ENCODE measurements at regions not wholly inside any gene's neighbourhood (a gene's known extent, or its start where the extent isn't known, plus 50 kb on each side); places are given as distances from the start of the nearest gene placed in this dataset.

DNA sequence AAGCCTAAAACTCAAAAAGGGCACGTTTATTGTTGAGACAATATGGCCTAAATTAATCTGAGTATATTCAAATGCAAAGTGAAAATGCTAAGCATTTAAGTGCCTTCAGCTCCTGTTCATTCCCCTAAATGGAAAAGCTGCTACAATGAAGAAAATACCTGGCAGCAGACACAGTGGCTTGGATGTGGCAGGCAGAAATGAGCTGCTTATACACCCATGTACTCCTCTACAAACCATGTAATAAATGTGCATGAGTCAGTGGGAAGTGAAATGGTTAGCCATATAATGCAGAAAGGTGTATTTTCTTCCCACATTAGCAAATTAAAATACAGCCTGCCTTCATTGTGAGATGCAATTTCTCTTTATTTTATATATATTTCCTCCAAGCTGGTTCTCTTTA lies 859.2 kb upstream of the SEMA6A start:
- no peak overlapping the region for H3K4me3 Mint-ChIP-seq
- H3K27ac Mint-ChIP-seq = no peak overlapping the region
- H3K27me3 Mint-ChIP-seq (ENCODE audit: low read depth) = no peaks in the 10 kb centered on the region
- no peaks in the 10 kb centered on the region for H3K4me1 Mint-ChIP-seq (ENCODE audit: low read depth)
- no peaks in the 10 kb centered on the region for H3K9me3 Mint-ChIP-seq
- no peaks in the 10 kb centered on the region for H3K36me3 Mint-ChIP-seq (ENCODE audit: low read depth)

GRCh38 chr5:117431091-117431490 lies 856.5 kb upstream of the SEMA6A start:
- H3K4me3 Mint-ChIP-seq = no peak overlapping the region
- H3K36me3 Mint-ChIP-seq (ENCODE audit: low read depth) = no peaks in the 10 kb centered on the region
- H3K4me1 Mint-ChIP-seq (ENCODE audit: low read depth) = no peaks in the 10 kb centered on the region
- no peaks in the 10 kb centered on the region for H3K27me3 Mint-ChIP-seq (ENCODE audit: low read depth)
- no peaks in the 10 kb centered on the region for H3K9me3 Mint-ChIP-seq
- no peak overlapping the region for H3K27ac Mint-ChIP-seq

- H3K27ac Mint-ChIP-seq = no peak overlapping the region
- H3K36me3 Mint-ChIP-seq (ENCODE audit: low read depth) = no peaks in the 10 kb centered on the region
- no peaks in the 10 kb centered on the region for H3K4me1 Mint-ChIP-seq (ENCODE audit: low read depth)
- no peaks in the 10 kb centered on the region for H3K27me3 Mint-ChIP-seq (ENCODE audit: low read depth)
- H3K9me3 Mint-ChIP-seq = peaks cover 9% of the 10 kb centered on the region
- H3K4me3 Mint-ChIP-seq = no peak overlapping the region
Observed at GRCh38 chr5:117425163-117425562, 850.5 kb upstream of the SEMA6A start.

DNA sequence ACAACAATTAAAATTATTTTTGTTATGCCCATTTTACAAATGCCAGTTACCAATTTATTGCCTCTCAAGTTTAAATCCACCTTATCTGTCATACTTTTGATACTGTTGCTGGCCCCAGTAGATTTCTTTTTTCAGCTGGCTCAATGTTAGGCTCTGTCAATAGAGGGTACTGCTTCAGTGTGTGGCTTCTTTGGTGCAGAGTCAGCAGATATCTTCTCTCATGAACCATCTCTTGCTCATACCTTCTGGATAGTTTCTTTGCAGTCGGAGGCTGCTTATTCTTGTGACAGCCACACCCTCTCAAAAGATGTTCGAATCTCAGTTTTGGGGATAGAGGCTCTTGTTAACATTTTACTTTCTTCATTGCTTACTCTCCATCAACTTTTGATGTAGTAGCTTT lies 849.9 kb upstream of the SEMA6A start:
- Mint-ChIP-seq H3K4me3 (no peak overlapping the region), H3K9me3 (peaks cover 9% of the 10 kb centered on the region), H3K36me3 (ENCODE audit: low read depth) (no peaks in the 10 kb centered on the region), H3K27me3 (ENCODE audit: low read depth) (no peaks in the 10 kb centered on the region), H3K4me1 (ENCODE audit: low read depth) (no peaks in the 10 kb centered on the region), H3K27ac (no peak overlapping the region)

GRCh38 chr5:117417501-117417900 lies 842.9 kb upstream of the SEMA6A start:
- H3K27ac Mint-ChIP-seq = no peak overlapping the region
- no peak overlapping the region for H3K4me3 Mint-ChIP-seq
- H3K9me3 Mint-ChIP-seq = peaks cover 6% of the 10 kb centered on the region
- H3K27me3 Mint-ChIP-seq (ENCODE audit: low read depth) = no peaks in the 10 kb centered on the region
- H3K4me1 Mint-ChIP-seq (ENCODE audit: low read depth) = no peaks in the 10 kb centered on the region
- H3K36me3 Mint-ChIP-seq (ENCODE audit: low read depth) = no peaks in the 10 kb centered on the region

DNA sequence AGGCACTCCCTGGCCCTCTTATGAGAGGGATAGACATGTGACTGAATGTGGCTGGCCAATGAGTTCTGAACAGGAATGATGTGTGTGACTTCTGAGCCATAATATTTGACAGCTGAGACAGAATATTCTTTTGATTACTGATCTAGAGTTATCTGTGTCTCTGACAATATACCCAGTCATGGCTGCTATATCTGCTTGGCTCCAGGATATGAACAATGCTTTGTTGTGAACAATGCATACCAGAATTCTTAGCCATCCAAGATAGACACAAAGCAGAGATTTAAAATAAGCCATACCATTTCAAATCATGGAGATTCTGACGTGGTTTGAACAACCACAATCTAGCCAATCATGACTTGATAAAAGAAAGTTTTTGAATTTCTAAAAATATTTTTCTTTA lies 840.3 kb upstream of the SEMA6A start:
- Mint-ChIP-seq H3K27ac (no peak overlapping the region), H3K36me3 (ENCODE audit: low read depth) (no peaks in the 10 kb centered on the region), H3K9me3 (no peaks in the 10 kb centered on the region), H3K4me3 (no peak overlapping the region), H3K4me1 (ENCODE audit: low read depth) (no peaks in the 10 kb centered on the region), H3K27me3 (ENCODE audit: low read depth) (no peaks in the 10 kb centered on the region)

DNA sequence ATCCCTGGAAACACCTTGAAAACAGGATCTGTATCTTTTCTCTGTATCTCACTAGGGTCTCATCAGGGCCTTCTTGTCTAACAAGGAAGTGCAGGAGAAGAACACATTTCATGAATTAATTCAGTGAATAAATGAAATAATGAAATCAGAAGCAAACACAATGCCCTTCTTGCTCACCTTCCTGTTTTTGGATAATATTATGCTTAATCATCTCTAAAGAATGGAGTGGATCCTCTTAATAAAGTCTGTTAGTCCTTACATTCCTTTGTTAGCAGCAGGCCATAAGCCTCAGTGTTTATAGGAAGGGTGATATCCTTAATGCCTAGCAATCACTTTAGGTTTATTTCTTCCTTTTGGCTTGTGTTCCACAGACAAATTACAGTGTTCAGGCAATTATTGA lies 837.1 kb upstream of the SEMA6A start:
- H3K36me3 Mint-ChIP-seq (ENCODE audit: low read depth) = no peaks in the 10 kb centered on the region
- no peak overlapping the region for H3K4me3 Mint-ChIP-seq
- no peaks in the 10 kb centered on the region for H3K27me3 Mint-ChIP-seq (ENCODE audit: low read depth)
- H3K4me1 Mint-ChIP-seq (ENCODE audit: low read depth) = no peaks in the 10 kb centered on the region
- H3K9me3 Mint-ChIP-seq = peaks cover 3% of the 10 kb centered on the region
- H3K27ac Mint-ChIP-seq = no peak overlapping the region

DNA sequence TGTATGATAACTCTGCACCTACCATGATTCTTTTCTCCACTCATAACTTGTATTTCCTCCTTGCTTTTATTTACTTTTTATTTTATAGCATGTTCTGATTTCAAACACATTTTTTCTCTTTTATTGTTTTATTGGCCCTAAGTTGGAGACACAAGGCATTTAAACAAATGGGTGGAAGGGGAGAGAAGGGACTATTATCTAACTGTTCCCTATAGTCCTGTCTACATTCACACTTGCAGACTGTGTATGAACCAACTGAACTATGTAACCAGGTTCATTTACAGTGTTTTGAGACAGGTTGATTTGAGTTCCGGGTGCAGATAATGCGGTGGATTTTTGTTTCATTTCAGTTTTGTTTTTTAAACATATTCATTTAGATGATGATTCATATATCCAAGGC lies 830.6 kb upstream of the SEMA6A start:
- peaks cover 3% of the 10 kb centered on the region for H3K9me3 Mint-ChIP-seq
- H3K4me3 Mint-ChIP-seq = no peak overlapping the region
- no peaks in the 10 kb centered on the region for H3K27me3 Mint-ChIP-seq (ENCODE audit: low read depth)
- H3K36me3 Mint-ChIP-seq (ENCODE audit: low read depth) = no peaks in the 10 kb centered on the region
- H3K4me1 Mint-ChIP-seq (ENCODE audit: low read depth) = no peaks in the 10 kb centered on the region
- H3K27ac Mint-ChIP-seq = no peak overlapping the region

DNA sequence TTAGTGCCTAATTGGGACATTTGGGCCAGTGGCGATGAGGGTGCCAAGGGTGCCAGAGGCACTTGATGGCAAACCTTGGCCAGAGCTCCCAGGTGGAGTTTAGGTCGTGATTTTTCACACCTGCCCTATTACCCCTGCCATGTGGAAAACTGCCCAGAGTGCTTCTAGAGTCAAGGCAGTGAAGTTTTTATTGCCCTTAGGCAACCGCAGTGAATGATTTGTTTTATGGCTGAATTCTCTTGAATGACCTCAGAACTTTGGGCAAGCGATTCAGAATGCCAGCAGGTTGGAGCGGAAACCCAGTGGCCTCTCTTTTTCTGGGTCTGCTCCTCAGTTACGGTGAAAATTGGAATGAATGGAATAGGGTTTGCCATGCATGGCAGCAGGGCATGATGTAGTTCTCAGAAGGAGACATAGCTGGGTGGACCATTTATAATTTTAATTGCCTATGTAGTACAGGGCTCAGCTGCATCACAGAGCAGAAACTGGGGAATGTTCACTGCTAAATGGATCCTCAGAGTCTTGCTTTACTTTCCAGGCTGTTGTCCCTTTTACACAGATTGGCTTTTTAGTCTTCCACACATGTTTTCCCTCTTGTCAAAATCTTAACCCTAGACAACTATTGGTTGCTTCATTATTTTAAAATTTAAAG lies 820.0 kb upstream of the SEMA6A start:
- H3K27me3 Mint-ChIP-seq (ENCODE audit: low read depth) = no peaks in the 10 kb centered on the region
- H3K27ac Mint-ChIP-seq = no peak overlapping the region
- no peaks in the 10 kb centered on the region for H3K36me3 Mint-ChIP-seq (ENCODE audit: low read depth)
- no peaks in the 10 kb centered on the region for H3K9me3 Mint-ChIP-seq
- H3K4me3 Mint-ChIP-seq = no peak overlapping the region
- no peaks in the 10 kb centered on the region for H3K4me1 Mint-ChIP-seq (ENCODE audit: low read depth)

DNA sequence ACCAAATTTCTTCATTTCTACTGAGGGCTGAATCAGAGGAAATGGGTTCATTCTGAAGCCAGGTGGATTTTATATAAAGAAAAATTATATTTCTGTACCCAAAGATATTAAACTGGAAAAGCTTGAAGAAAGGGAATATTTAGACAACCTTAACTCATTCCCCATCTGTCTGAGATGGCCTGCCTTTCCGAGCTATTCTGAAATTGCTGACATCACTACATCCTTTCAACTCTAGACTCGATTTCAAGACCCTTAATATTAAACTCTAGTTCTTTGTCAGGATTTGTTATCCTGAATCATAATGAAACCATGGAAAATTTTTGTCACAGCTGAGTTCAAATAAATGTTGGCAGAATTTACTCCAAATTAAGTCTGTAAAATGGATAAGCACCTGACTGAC lies 818.5 kb upstream of the SEMA6A start:
- no peaks in the 10 kb centered on the region for H3K4me1 Mint-ChIP-seq (ENCODE audit: low read depth)
- no peak overlapping the region for H3K4me3 Mint-ChIP-seq
- H3K27me3 Mint-ChIP-seq (ENCODE audit: low read depth) = no peaks in the 10 kb centered on the region
- no peaks in the 10 kb centered on the region for H3K9me3 Mint-ChIP-seq
- H3K27ac Mint-ChIP-seq = no peak overlapping the region
- H3K36me3 Mint-ChIP-seq (ENCODE audit: low read depth) = no peaks in the 10 kb centered on the region

DNA sequence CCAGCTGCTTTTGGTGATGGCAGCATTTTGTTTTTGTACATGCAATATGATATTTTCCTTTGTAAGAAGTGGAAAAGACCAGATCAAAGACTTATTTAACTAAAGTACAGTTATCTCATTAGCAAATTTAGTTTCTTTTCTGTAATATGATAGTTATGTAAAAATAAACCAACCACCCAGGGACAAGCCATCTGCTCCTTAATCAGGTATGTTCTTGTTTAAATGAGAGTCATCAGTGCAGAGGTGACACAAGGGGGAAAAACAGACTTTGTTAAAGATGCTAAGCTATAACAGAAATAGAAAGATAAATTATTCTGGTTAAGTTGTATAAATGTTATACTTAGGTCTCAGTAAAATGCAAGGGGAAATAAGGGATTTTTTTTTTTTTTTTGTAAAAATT lies 805.7 kb upstream of the SEMA6A start:
- H3K4me3 Mint-ChIP-seq = no peak overlapping the region
- no peak overlapping the region for H3K27ac Mint-ChIP-seq
- H3K9me3 Mint-ChIP-seq = no peaks in the 10 kb centered on the region
- H3K36me3 Mint-ChIP-seq (ENCODE audit: low read depth) = no peaks in the 10 kb centered on the region
- H3K4me1 Mint-ChIP-seq (ENCODE audit: low read depth) = no peaks in the 10 kb centered on the region
- H3K27me3 Mint-ChIP-seq (ENCODE audit: low read depth) = no peaks in the 10 kb centered on the region

GRCh38 chr5:117379521-117379920 lies 804.9 kb upstream of the SEMA6A start:
- H3K4me3 Mint-ChIP-seq = no peak overlapping the region
- H3K4me1 Mint-ChIP-seq (ENCODE audit: low read depth) = no peaks in the 10 kb centered on the region
- H3K36me3 Mint-ChIP-seq (ENCODE audit: low read depth) = no peaks in the 10 kb centered on the region
- no peak overlapping the region for H3K27ac Mint-ChIP-seq
- H3K9me3 Mint-ChIP-seq = no peaks in the 10 kb centered on the region
- H3K27me3 Mint-ChIP-seq (ENCODE audit: low read depth) = no peaks in the 10 kb centered on the region

- Mint-ChIP-seq H3K36me3 (ENCODE audit: low read depth) (no peaks in the 10 kb centered on the region), H3K9me3 (no peaks in the 10 kb centered on the region), H3K27ac (no peak overlapping the region), H3K4me1 (ENCODE audit: low read depth) (no peaks in the 10 kb centered on the region), H3K27me3 (ENCODE audit: low read depth) (no peaks in the 10 kb centered on the region), H3K4me3 (no peak overlapping the region)
Observed at GRCh38 chr5:117376748-117377147, 802.1 kb upstream of the SEMA6A start.

DNA sequence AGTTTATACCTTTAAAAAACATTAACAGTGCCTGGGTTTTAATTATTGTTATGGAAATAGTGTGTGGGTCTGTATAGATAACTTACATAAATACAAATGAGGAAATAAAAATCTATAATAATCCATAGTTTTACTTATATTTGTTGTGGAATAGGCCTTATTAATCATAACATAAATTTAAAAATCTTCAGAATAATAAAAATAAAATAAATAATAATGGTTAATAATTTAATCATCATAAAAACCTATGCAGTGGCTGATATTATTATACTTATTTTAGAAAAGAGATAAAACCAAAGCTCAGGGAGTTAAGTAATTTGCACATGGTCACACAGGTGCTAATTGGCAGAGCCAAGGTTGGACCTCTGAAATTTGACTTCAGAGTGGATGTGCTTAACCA lies 785.3 kb upstream of the SEMA6A start:
- H3K9me3 Mint-ChIP-seq = no peaks in the 10 kb centered on the region
- no peaks in the 10 kb centered on the region for H3K4me1 Mint-ChIP-seq (ENCODE audit: low read depth)
- H3K27ac Mint-ChIP-seq = no peak overlapping the region
- H3K27me3 Mint-ChIP-seq (ENCODE audit: low read depth) = no peaks in the 10 kb centered on the region
- no peaks in the 10 kb centered on the region for H3K36me3 Mint-ChIP-seq (ENCODE audit: low read depth)
- no peak overlapping the region for H3K4me3 Mint-ChIP-seq

GRCh38 chr5:117357886-117358285 lies 783.3 kb upstream of the SEMA6A start:
- Mint-ChIP-seq H3K4me3 (no peak overlapping the region), H3K27ac (no peak overlapping the region), H3K36me3 (ENCODE audit: low read depth) (no peaks in the 10 kb centered on the region), H3K4me1 (ENCODE audit: low read depth) (no peaks in the 10 kb centered on the region), H3K27me3 (ENCODE audit: low read depth) (no peaks in the 10 kb centered on the region), H3K9me3 (no peaks in the 10 kb centered on the region)

DNA sequence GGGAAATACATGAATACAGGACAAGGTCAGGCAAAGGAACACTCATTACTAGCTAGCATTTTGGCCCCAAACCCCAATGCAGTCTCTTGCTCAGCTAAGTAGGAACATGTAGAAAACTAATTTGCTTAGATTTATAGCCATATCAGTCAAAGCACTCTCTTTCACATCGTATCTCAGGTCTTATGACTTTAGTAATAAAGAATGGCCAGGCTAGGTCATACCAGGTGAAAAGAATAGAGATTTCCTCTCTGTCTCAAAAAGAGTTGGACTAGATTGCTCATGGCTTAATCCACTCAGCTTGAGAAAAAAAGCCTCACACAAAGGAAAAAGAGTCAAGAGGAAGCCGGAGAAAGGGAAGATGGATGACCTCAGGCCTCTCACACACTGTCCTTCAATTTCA lies 772.7 kb upstream of the SEMA6A start:
- no peaks in the 10 kb centered on the region for H3K36me3 Mint-ChIP-seq (ENCODE audit: low read depth)
- no peaks in the 10 kb centered on the region for H3K4me1 Mint-ChIP-seq (ENCODE audit: low read depth)
- no peaks in the 10 kb centered on the region for H3K27me3 Mint-ChIP-seq (ENCODE audit: low read depth)
- H3K4me3 Mint-ChIP-seq = no peak overlapping the region
- H3K9me3 Mint-ChIP-seq = peaks cover 7% of the 10 kb centered on the region
- H3K27ac Mint-ChIP-seq = no peak overlapping the region
